Muscle of arm (tissue), 1 donor: ENCODE measurements at regions not wholly inside any gene's neighbourhood (a gene's known extent, or its start where the extent isn't known, plus 50 kb on each side); places are given as distances from the start of the nearest gene placed in this dataset.
"Not testable (repeated sequence)": the region's sequence is repeated elsewhere in the genome, so short reads cannot be mapped to it uniquely, and the experiment has no call there.

Experiments
- DNase-seq: peaks from one replicate; pipeline ENCODE4 v3.0.0-alpha.2; 2013

DNA sequence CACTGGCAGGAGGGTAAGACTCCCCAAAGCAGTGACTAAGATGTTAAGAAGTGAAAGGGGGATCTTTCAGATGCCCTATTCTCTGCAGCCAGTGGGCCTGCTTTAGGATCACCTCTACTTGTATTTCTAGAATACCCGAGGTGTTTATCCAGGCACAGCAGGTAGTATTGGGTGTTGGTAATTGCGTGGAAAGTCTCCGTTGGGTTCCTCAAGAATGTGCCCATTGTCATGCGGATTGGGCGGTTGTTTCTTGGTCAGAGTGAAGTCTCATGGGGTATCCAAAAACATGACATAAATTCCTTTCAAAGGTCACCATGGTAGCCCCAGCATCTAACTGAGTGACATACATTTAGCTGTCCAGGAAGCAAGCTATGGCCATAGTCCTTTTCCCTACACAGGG is 308.8 kb downstream of the RPIA start:
- DNase-seq, result no peak

DNA sequence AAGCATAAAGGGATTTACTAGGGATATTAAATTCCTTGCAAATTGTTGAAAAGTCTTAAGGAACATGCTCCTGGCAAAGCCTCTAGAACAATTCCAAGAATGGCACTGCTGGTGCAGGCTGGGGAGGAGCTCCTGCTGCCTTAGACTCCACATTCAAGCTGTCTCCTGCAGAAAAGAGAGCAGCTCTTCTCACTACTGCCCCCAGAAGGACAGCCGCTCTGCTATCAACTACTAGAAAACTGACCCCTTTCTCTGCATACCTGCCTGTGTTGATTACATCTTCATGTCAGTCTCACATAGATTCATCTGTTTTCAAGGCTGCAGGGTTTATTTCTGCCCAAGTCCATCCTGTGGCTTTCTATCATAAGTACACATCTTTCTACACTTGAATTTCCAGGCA is 312.8 kb downstream of the RPIA start:
- DNase-seq, result not testable (repeated sequence)

DNA sequence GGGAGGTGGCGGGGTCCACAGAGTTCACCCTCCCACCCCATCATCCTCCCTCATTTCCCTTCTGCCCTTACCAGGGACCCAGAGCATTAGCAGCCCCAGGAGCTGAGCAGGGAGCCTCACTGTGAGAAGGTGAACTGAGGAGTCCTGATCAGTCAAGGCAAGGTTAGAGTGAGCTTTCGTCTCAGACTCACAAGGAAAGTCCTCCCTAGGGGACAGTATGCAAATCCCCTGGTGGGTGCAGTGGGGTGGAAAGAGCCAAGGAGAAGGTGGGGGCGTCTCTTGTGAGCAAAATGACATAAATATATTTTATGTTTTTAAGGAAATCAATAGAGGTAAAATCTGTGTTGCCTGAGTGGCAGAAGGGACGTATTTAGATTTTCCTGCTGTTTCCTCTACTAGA is 329.1 kb downstream of the RPIA start:
- not testable (repeated sequence) for DNase-seq

DNA sequence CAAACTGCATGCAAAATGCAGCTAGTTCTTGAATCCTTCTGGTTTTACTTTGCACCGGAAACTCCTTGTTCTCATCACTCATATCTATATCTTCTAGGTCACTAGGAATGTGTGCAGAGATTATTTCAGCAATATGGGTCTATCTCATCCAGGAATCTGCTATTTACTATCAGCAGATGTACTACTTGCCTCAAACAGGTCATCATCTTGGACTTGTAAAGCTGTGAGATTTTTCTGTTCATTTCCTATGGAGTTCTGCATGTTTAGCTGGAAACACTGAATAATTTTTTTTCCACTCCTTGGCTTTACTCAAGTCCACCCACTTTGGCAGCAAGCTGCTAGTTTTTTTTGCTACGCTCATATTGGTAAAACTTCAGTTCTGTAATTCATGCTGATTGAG is 334.8 kb downstream of the RPIA start:
- peak; percentile 3 for DNase-seq

DNA sequence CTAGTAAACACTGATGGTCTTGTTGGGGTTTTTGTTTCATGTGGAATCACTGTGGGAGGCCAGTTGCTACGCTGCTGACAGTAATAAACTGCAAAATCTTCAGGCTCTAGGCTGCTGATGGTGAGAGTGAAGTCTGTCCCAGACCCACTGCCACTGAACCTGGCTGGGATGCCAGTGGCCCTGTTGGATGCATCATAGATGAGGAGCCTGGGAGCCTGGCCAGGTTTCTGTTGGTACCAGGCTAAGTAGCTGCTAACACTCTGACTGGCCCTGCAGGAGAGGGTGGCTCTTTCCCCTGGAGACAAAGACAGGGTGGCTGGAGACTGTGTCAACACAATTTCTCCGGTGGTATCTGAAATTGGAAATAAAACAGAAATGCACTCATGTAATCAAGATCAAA is 335.6 kb downstream of the RPIA start:
- not testable (repeated sequence) for DNase-seq

DNA sequence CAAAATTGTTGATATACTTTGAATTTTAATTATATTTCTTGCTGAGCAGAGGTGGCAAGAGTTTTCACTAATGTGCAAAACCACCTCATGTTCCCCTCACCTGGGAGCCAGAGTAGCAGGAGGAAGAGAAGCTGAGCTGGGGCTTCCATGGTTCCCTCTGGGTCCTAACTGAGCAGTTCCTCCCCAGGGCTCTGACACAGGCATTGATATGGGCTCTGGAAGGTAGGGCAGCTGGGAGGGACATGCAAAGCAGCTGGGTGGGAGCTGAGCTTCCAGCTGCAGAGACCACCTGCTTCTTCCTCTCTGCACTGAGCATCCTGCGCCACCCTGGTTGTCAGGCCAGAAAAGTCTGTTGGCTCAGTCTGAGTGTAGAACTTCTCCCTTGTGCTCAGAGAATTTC is 336.1 kb downstream of the RPIA start:
- DNase-seq, result not testable (repeated sequence)

DNA sequence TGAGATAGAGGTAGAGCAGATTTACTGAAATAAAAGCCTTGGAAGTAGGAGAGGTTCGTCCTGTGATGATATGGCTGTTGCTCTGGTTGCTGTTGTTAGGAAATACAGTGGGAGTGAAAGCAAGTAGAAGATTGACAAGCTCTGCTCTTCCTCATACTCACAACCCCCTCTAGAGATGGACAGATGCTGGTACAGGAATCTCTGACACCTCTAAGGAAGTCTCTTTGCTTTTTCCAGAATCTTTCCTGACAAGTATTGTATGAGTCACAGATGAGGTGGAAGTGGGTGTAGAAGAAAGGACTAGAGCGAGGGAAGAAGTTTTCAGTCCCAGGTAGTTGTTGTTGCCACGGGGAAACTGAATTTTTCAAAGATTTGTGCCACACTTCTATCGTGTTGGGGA is 337.8 kb downstream of the RPIA start:
- not testable (repeated sequence) for DNase-seq

DNA sequence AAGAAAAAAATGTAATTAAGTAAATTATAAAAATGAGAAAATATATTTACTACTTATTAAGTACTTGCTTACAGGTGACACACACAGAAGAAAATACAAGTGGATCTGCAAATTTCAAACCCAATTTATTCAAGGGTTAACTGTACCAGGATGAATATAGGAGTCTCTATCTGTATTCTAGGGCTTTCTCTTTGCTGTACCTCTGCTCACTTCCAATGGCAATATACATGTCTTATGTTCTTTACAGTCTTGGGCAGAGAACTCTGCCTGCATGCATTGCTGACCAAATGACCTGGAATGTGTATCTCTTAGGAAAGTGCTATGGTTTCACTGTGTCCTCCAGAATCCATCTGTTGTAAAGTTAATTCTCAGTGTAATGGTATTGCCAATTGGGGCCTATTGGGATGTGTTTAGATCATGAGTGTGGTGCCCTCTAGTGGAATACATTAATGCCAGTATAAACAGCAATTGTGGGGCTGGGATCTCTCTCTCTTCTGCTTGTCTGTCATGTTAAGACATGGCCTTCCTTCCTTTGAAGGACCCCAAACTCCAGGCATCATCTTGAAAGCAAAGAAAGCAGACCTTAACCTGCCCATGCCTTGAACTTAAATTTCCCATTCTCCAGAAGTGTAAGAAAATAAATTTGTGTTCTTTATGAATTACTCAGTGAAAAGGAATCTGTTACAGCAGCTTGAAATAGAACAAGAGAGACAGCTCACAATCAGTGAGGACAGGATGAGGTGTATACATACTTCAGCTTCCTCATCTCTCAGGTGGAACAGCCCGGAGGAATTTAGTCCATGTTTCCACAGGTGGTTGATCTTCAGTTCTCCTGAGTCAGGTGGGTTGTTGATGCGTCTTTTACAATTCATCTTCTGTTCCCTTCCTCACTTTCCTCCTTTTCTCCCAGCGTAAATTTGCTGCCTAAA is 356.9 kb downstream of the RPIA start:
- peak; percentile 20 for DNase-seq

DNA sequence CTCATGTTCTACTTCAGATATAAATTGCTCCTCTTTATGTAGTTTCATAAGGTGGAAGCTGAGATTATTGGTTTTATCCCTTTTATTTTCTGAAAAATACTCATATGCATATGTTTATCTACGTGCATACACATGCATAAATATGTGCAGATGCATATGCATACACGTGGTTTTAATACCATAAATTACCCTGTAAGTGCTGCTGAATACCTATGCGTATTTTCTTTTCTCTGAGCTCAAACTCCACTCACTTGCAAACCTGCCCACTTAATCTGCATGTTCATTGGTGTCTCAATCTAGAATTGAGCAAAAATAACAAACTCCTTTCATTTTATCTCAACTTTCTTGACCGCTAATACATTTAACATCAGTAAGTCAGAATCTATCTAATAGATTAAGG is 367.1 kb downstream of the RPIA start:
- not testable (repeated sequence) for DNase-seq

DNA sequence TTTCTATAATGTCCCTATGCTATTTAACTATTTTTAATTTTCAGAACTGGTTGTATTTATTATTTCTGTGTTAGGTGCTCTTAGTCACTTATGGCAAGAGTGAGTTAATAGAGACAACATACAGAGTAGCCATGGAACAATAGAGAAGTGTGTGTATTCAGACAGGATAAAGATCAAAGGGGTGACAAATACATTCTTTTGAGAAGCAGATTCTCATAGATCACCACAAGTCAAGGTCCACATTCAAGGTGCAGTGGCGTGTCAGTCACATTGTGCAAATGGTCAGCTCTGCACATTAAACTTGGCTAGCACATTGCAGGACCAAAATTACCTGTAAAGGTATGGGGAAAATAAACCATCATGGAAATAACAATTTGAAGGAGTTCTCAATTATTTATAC is 369.7 kb downstream of the RPIA start:
- DNase-seq, result not testable (repeated sequence)

DNA sequence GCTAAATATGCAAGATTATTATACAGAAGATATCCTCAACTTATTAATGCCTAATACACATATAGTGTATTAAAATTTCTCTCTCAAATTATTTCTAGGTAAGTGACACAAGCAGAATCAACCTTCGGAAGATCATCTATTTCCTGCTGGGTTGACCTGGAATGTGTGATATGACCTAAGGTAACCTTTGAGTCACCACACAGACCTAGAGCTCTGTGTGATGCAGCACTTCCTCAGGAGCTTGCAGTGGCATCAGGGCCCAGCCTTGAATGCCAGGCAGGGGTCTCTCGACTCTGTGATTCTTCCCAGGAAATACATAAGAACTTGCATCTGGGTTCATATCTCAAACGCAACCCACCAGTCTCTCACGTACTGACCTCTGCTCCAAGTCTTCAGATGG is 385.3 kb downstream of the RPIA start:
- DNase-seq, result not testable (repeated sequence)

DNA sequence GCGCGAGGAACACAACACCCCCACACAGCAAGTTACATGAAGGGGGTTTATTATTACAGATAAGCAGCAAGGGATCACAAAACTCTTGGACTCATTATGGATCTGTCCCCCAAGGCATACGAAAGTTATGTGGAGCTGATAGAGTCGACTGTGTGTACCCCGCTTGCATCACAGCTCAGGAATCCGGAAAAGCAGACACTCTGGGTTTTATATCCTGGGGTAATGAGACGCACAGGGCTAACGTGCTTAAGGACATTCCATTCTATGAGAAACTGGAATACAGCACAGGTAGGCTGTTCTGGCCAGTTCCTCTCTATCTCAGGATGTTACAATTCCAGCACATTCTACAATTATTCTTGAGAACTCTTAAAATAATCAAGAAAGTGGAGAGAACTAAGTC is 401.4 kb downstream of the RPIA start:
- not testable (repeated sequence) for DNase-seq

DNA sequence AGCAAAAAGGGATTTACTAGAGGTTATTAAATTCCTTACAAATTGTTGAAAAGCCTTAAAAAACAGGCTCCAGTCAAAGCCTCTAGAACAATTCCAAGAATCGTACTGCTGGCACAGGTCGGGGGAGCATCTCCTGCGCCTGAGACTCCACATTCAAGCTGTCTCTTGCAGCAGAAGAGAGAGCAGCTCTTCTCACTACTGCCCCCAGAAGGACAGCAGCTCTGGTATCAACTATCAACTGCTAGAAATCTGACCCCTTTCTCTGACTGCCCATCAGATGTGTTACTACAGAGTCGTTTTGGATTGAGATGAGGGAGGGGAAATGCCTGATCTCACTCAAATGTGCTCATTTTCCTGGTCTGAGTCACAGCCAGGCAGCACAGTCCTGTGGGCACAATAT is 403.6 kb downstream of the RPIA start:
- DNase-seq, result peak; percentile 10

DNA sequence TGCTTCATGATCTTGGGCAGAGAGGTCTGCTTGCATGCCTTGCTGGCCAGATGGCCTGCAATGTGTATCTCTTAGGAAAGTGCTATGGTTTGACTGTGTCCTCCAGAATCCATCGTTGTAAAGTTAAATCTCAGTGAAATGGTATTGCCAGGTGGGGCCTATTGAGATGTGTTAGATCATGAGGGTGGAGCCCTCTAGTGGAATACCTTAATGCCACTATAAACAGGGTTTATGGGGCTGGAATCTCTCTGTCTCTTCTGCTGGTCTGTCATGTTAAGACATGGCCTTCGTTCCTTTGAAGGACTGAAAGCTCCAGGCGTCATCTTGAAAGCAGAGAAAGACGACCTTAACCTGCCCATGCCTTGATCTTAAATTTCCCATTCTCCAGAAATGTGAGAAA is 411.1 kb downstream of the RPIA start:
- DNase-seq, result not testable (repeated sequence)

DNA sequence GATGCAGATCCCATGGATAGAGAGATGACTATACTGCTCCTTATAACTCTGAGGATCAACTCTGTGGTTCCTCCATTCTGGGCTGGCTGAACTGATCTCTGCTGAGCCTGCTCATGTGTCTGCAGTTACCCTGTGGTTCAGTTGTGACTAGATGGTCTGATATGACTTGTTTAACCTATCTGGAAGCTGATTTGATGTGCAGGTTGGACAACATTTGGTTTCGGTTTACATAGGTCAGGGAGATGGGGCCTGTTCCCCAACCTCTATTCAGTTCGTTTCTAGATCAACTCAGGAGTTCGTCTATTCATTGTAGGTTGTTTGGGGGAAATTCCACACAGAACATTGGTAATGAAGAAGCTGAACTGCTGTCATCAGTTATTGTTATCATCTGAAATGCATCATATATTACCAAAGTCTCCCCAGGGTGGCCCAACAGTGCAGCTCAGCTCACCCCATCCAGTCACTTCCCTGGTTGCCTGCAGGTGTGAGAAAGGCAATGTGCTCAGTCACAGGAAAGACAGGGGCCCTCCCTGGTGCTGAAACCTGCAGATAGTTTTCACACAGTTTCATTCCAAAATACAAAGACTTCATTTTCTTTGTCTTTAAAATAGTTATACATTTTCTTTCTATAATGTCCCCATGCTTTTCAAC is 415.0 kb downstream of the RPIA start:
- DNase-seq, result not testable (repeated sequence)

DNA sequence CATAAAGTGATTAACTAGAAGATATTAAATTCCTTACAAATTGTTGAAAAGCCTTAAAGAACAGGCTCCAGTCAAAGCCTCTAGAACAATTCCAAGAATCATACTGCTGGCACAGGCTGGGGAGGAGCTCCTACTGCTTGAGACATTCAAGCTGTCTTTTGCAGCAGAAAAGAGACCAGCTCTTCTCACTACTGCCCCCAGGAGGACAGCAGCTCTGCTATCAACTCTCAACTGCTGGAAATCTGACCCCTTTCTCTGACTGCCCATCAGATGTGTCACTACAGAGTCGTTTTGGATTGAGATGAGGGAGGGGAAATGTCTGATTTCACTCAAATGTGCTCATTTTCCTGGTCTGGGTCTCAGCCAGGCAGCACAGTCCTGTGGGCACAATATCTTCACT is 421.0 kb downstream of the RPIA start:
- DNase-seq, result peak; percentile 20

DNA sequence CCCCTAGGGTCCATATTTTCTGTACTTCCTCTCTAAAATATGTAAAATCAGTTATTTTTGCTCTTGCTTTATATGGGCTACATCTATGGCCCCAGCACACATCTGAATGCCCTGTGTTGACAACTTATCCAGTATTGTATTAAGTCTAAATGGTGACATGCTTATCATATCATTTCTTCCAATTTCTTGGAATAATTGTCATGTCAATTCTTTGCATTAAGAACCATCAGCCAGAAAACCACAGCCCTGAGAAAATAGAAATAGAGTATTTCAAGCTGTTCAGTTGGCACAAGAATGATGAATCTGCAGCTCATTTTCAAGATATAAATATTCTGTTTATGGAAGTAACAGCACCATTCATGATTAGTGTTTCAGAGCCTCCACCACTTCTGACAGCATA is 421.8 kb downstream of the RPIA start:
- peak; percentile 16 for DNase-seq

DNA sequence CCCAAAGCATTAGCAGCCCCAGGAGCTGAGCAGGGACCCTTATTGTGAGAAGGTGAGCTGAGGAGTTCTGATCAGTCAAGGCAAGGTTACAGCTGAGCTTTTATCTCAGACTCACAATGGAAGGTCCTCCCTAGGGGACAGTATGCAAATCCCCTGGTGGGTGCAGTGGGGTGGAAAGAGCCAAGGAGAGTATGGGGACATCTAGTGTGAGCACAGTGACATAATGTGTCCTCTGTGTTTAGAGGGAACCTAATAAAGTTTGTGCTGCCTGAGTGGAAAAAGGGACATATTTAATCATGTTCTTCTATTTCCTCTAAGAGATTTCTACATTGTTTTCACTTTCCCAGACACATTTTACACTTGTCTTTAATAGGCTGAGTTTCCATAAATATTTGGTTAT is 438.0 kb downstream of the RPIA start:
- DNase-seq, result not testable (repeated sequence)

DNA sequence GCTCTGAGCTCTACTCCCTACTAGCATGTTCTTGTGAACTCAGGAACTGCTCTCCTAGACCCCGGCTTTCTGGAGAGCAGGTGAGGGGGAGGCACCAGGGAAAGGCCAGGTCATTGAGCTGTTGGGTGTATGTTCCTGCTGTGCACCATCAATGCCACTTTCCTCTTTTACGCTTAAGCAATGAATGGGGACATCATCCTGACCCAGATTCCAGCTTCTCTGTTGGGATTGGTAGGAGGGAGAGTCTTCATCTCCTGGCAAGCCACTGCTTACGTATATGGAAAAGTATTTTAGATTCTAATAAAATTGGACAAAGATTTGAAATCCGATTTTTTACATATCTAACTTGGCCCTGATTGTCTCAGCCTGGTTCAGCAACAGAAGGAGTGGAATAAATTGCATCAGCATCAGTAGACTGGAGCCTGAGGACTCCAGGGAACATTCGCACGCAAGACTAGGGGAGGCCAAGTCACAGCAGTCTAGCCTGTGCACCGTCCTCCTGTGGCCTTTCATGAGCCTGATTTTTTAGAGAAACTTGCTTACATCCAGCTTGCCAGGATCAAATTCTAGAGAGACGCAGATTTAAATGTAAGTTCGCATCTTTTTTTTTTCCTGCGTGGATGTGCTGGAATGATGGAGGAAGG is 439.3 kb downstream of the RPIA start:
- peak; percentile 31 for DNase-seq

DNA sequence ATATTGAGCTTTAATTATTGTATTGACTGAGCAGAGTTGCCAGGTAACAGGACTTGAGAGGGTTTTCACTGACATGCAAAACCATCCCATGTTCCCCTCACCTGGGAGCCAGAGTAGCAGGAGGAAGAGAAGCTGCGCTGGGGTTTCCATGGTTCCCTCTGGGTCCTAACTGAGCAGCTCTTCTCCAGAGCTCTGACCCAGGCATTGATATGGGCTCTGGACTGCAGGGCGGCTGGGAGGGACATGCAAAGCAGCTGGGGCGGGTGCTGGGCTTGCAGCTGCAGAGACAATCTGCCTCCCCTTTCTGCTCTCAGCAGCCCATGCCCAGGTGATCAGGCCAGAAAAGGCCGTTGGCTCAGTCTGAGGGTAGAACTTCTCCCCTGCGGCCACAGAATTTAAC is 451.5 kb downstream of the RPIA start:
- not testable (repeated sequence) for DNase-seq

DNA sequence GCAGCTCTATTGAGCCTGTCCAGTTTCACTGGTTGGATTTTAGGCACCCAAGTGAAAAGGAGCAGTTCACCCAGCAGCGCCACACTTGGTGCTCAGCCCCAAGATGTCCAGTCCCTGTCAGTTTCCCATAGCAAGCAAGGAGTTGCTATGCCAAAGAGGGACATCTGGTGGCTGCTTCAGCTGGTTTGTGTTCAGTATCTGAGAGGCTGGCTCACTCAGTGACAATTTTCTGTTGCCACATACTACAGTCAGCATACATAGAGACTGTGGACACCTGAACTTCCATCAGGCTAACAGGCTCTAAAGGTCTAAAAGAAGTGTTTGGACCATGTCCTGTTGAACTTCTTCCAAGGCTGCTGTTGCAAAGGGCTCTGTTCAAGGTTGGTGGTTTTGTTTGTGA is 453.9 kb downstream of the RPIA start:
- not testable (repeated sequence) for DNase-seq

DNA sequence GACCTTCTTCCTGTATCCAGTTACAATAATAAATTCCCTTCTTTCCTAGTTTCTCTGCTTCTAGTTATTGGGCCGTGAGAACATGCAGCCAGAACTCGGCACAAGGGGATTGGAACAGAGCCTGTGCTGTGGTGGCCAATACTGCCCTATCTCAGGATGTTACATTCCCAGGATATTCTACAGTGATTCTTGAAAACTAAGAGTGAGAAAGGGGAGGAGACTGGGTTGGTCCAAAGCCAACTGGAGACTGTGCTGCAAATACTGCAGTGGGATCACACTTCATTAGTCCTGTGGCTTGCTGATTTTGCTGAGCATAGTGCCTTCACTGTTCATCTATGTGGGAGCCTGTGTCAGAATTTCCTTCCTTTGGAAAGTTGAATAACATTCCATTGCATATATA is 456.8 kb downstream of the RPIA start:
- DNase-seq, result peak; percentile 54

DNA sequence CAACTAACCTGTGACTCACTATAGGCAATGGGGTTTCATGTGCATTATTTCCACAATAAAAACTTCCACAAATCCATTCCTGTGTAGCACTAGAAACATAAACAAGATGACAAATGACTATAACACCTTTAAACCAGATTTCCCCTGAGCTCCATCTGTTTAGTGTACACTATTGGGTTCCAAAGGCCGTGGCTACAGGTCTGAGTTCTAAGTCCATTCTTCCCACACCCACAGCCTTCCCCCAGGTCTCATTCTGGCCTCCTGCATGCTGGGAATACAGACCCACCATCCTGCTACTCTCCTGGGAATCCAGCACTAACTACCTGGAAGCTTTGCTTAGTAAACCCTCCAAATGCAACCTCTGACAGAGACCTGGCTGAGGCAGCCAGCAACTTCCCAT is 460.2 kb downstream of the RPIA start:
- not testable (repeated sequence) for DNase-seq
